Activated naive CD8-positive, alpha-beta T cell treated with anti-CD3 and anti-CD28 coated beads, Interleukin-2, amount 50 U/mL, for 16 hours (primary cell): ENCODE measurements at regions not wholly inside any gene's neighbourhood (a gene's known extent, or its start where the extent isn't known, plus 50 kb on each side); places are given as distances from the start of the nearest gene placed in this dataset.

Experiments
- DNase-seq: peaks from one replicate; pipeline ENCODE4 v3.0.0-alpha.2; 2020; ENCODE audit warnings: low read depth, low spot score

DNA sequence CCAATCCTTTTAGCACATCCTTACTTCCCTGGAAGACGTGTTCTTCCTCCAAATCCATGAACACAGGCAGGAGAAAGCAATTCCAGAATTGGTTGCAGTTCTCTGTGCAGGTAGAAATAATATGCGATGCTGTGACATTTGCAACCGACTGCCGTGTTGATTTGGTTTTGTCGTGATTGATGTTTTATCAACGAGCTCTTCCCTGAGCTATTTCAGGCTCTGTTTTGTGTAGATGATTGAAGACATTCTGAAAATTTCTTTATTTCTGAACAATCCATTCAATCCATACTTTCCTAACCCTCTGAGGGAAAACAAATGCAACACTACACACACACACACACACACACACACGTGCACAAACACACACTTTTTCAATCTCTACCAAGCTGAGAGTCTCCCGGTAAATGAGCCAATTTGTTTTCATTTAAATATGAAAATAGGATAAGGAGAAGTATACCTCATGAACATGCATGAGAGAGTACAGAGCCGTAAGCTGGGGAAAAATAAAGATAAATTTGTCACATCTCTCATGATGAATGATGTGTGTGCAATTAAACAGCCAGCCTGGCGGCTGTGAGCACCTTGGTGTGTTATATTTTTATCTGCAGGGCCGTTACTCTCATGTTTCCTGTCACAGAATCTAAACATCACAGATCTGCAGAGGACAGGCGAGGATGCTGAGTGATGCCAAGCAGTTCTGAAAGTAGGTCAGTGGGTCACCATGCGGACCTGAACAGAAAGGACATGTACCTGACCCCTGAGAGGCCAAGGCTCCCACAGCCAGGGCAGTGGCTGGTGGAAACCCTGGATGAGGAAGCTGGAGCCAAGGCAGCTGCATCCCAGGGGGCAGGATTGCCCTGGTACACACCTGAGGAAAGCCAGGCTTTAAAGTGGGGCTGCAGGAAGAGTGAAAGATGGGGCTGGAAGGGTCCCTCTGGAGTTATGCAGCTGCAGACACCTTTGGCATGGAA lies 64.8 kb downstream of the PDCL3 start:
- DNase-seq: no peak

DNA sequence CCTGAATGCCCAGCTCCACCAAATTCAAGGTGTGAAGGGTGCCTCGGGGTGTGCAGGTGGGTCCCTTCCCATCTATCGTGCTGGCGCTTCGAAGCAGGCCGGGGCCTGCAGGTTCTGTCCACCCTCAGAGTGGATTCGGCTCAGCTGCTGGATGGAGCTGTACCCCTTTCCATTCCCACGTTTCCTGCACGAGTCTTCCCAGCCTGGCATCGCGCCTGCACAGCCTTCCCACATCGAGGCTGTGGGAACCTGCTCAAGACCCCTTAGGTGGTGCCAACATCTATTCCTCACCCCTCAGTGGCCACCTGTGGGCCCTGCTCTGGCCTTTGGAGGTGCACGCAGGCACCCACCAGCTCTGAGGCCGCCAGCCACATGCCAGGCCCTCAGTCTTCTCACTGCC lies 65.7 kb downstream of the PDCL3 start:
- no peak for DNase-seq

DNA sequence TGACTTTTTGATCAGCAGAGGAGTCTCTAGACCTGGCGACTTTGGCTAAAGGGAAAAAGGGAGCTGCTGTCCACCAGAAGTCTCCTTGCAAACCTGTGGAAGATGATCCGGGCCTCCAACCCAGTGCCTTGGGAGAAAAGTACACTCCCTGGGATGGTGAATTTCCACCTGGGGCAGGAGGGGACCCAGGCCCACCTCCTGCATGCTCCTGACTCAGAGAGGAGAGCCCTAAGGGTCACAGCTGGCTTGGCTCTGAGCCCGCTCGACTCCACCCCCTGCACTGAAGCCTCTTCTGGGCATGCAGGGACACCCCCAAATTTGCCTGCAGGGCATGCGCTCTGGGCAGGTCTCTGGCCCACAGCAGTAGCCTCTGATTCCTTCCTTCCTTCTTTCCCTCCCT lies 66.5 kb downstream of the PDCL3 start:
- no peak for DNase-seq

DNA sequence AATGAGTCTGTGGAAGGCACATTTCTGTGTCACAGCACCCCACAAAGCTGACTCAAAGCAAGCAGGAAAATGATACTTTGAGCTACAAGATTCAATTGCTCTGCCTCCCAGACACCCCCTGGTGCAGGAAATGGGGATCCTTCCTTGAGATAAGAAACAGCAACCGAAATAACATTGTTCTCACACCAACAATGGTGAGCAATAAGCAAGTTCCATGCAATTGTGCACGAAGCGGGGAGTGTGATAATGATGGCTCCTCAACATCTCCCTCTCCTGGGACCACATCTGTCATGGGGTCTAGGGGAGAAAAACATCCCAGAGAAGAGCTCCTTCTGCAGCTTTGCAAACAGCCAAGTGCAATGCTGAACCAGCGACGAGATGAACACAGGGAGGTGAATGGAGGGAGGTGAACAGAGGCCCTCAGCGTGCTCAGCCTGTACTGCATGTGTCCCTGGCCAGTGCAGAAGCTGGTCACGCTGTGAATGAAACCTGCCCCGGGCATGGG lies 67.7 kb downstream of the PDCL3 start:
- no peak for DNase-seq

DNA sequence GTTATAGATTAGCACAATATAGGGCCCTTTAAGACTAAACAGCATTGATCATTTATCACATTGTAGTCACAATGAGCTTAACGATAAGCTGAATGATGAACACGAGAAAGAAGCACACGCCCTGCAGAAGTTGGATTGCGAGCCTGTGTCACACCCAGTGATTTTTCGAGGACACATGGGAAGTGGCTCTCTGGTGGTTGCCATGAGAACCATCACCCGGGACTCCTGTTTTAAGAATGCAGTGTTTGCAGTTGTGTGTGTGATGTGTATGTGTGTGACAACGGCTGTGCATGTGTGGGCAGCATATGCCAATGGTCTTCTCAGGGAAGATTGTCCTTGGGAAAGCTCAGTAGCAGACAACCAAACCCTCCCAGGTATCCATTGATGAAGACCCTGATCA lies 69.2 kb downstream of the PDCL3 start:
- DNase-seq: no peak

DNA sequence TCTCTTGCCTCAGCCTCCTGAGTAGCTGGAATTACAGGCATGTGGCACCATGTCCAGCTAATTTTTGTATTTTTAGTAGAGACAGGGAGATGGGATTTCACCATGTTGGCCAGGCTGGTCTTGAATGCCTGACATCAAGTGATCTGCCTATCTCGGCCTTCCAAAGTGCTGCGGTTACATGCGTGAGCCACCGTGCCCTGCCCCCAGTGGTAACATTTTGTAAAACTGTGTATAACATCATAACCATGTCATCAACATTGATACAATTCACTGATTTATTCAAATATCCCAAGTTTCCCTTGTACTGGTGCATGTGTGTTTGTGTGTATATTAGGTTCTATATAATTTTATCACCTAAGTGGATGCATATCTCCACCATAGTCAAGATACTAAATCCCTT lies 70.0 kb downstream of the PDCL3 start:
- DNase-seq: no peak

DNA sequence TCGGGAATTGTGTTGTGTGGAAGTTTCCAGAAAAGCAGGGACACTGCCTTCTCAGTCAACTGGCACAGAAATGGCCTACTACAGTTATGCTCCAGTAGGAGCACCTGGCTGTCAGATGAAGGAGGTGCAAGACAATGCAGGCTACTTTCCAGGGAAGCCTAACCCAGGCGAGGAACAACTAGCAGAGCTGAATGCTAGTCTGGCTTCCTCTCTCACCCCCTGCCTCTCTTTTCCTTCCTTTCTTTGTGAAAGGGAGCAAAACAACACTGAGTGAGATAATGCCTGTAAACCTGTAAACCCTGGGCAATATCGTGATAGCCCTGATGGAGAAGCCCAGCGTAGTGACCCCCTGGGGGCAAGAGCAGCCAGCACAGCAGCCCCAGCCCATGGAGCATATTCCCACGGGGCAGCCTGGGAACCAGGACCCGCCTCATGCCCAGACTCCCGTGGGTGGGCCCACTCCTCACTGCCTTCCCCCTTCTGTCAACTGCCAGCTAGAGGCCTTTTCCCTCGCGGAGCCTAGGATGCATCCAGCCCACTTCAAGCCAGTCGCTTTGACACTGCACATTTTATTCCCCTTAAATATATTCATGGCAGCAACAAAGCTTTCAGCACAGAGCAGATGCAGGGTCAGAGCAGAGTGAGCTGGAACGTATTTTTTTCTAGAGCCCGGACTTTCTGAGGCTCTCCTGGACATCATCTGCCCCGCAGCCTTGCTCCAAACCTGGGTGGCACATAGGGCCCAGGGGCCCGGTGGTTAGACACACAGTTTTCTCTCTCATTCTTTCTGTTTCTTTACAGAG lies 77.0 kb downstream of the PDCL3 start:
- DNase-seq: no peak

DNA sequence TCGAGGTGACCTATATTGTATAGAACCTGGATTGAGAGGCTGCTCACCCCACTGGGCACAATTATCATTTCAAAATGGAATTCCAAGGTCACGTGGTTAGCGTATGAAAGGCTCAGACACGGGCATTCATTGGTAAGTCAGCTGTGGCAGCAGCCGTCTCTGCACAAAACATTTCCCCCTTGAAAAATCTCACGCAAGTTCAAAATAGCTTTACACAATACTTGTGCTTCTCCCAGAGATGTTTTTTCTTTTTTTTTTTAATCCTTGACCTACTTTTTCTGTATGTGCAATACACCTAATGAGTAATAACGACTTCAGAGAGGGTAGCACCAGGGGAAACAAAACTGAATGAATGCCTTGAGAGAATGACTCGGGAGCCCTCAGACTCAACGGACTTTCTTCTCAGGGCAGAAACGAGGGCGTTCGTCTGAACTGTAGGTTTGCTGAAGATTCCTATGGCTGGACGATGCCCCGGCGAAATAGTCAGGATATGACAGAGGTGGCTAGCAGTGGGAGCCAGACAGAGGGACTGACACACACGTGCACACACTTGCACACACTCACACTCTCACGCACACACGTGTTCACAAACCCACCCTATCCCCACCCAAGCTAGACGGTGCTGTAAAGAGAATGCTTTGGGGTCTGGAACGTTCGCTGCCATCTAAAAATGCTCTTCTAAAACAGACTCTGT lies 77.8 kb downstream of the PDCL3 start:
- DNase-seq: no peak

DNA sequence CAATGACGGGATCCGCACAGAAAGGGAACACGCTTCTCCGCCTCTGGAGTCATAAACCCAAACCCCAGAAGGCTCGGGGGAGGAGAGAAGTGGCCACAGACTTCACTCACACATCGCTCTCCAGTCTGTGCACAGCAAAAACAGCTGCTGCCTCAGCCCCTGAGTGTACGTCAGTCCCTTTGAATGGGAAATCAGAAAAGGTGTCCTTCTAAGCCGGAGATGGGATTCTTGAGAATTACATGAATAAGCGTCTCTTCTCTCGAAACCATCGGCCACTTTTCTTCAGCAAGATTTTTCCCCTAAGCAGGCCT lies 78.3 kb downstream of the PDCL3 start:
- no peak for DNase-seq

DNA sequence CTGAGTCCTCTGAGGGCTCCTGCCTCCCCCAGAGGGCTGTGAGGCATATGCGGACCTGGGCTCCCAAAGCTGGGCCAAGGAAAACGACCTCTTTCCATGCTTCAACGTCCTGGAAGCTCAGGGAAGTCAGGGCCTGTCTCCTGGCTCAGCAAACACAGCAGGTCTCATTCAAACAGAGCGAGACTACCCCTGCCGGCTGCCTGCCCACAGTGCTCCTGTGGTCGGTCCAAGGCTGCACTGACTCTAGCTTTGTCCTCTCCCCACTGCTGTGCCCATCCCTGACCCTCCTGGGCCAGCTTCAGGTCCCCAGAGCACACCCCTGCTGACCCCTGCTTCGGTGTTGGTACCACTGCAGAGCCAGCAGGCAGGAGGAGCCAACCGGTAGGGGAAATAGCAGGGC lies 79.6 kb downstream of the PDCL3 start:
- no peak for DNase-seq

DNA sequence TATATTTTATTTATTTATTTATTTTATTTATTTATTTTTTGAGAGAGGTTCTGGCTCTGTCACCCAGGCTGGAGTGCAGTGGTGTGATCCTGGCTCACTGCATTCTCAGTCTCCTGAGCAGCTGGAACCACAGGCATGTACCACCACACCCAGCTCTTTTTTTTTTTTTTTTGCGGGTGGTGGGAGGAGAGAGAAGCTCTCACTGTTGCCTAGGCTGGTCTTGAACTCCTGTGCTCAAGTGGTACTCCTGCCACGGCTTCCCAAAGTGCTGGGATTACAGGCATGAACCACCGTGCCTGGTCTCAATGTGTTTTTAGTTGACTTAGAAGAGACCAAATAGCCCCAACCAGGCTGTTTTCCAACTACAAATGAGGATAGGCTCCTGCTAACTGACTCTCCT lies 80.7 kb downstream of the PDCL3 start:
- no peak for DNase-seq

DNA sequence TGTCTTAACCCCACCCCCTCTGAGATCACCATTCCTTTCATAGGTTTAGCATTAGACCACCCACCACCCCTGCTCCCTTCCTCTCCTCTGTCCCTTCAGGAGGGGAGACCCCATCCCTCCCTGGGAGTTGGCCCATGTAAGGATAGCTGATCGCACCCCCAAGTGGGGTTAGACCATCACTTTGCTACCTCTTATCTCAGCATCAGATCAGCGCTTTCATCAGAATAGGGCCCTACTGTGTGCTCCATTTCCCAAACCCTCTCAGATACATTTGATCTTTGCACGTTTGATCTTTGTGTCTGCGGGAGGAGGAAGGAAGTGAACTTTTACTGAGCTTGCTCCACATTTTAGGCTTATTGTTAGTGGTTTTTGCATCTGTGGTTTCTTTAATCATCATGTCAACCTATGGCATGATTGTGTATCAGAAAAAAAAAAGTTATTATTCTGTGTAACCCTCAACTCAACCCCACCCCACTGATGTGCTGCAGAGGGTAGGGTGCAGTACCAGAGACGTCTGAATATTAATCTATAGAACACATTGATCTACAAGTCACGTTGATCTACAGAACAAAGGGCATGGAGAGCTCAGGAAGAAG lies 81.2 kb downstream of the PDCL3 start:
- DNase-seq: no peak

DNA sequence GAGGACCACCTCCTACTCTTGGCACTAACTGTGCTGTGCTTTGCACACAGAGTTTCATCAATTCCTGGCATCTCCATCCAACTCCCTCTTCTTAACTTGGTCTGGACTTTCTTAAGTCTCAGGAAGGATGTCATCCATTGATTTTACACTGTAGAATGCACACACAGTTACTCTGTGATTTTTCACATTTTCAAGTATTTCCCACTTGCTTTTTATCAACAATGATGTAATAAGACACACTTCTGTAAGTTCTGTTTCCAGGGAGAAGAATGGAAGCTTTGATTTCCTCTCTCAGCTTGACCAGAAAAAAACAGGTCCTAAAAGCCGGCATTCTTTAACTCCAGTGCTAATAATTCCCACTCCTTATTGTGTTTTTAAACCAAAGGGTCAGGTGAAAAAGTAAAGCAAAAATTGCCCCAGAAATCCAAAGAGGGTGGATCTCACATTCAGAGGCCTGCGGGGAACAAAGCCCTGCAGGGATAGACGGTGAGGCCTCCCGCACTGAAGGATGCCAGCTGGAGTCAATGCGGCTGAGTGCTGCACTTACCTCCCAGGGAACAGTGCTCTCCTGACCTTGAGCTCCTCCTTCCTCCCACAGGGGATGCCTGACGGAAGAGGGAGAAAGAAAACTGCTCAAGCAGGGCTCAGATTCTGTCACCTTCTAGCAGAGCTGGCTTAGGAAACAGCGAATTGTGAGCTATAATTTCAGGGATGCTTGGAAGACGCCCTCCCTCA lies 83.1 kb downstream of the PDCL3 start:
- DNase-seq: no peak

DNA sequence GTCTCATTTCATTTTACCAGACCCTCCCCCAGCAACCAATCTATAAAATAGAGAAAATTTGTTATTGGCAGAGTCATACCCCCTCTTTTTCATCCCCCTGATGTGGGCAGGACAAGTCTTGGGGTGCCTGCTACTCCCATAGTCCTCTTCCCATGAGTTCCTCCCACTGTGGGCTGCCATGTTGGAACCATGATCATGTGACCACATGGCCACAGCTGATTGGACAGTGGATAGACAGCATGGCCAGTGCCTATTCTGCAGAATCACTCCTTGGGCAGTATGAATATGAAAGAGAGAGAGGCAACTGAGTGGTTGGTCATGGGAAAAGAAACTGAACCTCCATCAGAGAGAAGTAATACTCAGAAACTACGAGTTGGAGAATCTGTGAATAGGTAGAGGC lies 84.9 kb downstream of the PDCL3 start:
- DNase-seq: no peak

DNA sequence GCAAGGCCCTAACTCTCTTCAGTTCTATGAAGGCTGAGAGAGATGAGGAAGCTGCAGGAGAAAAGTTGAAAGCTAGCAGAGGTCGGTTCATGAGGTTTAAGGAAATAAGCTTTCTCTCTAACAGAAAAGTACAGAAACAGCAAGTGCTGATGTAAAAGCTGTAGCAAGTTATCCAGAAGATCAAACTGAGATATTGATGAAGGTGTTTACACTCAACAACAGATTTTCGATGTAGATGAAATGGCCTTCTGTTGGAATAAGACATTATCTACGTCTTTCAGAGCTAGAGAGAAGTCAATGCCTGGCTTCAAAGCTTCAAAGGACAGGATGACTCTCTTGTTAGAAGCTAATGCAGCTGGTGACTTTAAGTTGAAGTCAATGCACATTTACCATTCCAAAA lies 87.4 kb downstream of the PDCL3 start:
- no peak for DNase-seq

DNA sequence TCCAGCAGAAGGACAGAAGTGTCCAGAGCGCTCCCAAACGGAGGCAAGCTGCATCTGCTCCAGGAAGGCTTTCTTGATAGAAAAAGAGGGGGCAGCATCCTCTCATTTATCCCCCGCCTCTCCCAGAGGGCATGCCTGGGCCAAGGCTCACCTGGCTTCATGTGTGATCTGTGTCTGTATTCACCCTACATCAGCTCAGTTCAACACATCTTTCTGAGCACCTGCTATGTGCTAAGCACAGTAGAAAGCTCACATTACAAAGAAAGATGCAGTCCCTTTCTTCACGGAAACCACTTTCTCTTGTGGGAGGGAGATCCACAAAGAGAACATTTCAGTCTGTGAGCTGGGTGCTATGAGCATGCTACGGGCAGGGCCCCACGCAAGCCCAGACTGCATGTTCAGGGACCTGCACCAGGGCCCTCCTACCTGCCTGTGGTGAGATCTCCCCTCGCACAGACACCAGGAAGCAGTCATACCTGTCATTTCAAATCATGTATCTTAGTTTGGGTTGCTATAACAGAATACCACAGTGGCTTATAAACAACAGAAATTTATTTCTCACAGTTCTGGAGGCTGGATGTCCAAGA lies 90.7 kb downstream of the PDCL3 start:
- DNase-seq: no peak

DNA sequence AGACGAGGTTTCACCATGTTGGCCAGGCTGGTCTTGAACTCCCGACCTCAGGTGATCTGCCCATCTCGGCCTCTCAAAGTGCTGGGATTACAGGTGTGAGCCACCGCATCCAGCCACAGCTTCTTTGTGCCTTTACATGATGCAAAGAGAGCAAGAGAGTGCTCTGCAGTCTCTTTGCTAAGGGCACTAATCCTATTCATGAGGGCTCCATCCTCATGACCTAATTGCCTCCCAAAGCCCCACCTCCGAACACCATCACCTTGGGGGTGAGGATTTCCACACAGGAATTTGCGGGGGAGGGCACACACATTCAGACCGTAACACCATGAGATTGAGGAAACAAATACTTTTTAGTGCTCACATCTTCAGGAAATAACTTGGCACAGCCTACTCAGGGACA lies 91.8 kb downstream of the PDCL3 start:
- no peak for DNase-seq

DNA sequence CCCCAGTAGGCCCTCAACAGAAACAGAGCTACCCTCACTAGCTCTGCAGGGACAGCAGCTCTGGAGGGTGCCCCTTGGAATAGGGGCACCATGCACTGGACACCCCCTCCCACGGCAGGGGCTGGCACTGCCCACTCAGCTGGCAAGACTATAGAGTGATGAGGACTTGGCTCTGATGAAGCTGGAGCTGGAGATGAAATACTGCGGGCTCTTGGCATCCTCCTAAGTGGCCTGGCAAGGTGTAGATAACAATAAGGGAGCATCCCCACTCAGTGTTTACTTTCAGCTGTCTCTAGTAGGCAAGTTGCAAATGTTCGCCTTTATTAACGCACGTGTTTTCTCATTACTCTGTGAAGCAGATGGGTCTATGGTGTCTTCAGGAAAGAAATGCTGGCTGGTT lies 92.7 kb downstream of the PDCL3 start:
- no peak for DNase-seq

DNA sequence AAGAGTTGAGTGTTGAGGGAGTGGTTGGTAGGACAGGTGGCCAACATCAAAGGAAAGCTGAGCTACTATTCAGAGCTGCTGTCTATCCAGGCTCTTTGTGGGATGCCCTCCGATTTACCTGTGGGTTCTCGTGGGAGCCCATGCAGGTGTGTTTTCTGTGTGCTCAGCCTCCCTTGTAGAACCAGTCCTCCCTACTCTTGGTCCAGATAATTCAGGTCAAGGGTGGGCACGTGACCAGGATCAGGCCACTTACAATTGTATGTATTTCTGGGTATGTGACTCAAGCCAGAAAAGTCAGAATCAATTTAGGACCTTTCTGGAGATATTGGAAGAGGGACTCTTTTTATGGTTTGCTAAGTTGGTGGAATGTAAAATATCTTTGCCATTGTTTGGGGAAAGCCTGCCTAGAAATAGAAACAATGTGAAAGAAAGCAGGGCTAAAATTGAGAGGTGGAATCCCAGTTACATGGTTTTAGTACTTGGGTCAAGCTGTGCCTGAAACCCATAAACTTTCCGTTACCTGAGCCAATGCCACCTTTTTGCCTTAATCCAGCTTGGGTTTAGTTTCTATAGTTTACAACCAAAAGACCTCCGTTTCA lies 93.2 kb downstream of the PDCL3 start:
- no peak for DNase-seq

DNA sequence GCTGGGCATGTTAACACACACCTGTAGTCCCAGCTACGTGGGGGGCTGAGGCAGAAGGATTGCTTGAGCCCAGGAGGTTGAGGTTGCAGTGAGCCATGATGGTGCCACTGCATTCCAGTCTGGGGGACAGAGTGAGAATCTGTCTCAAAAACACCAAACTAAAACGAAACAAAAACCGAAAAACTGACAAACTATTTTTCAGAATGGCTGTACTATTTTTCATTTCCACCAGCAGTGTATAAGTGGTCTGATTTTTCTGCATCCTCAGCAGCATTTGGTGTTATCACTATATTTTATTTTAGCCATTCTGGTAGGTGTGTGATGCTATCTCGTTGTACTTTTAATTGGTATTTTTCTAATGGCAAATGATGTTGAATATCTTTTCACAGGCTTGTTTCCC lies 95.2 kb downstream of the PDCL3 start:
- DNase-seq: no peak
